ENCODE measurements at regions not wholly inside any gene's neighbourhood (a gene's known extent, or its start where the extent isn't known, plus 50 kb on each side); places are given as distances from the start of the nearest gene placed in this dataset.

- TF ChIP-seq GLIS3 (CRISPR knock-in tag; IDR thresholded peaks at IDR 0.05) (no peak), ZNF70 (CRISPR knock-in tag; IDR thresholded peaks at IDR 0.05) (no peak), ESRRG (CRISPR knock-in tag; IDR thresholded peaks at IDR 0.05) (no peak), ZFP3 (CRISPR knock-in tag; IDR thresholded peaks at IDR 0.05) (no peak), PATZ1 (CRISPR knock-in tag; IDR thresholded peaks at IDR 0.05; ENCODE audit: borderline replicate concordance) (no peak), ZNF8 (CRISPR knock-in tag; IDR thresholded peaks at IDR 0.05) (no peak), BACH2 (CRISPR knock-in tag; IDR thresholded peaks at IDR 0.05; ENCODE audit: borderline replicate concordance) (no peak), TOX (CRISPR knock-in tag; IDR thresholded peaks at IDR 0.05; ENCODE audit: borderline replicate concordance) (no peak), CSRNP3 (CRISPR knock-in tag; IDR thresholded peaks at IDR 0.05) (no peak), OSR1 (CRISPR knock-in tag; IDR thresholded peaks at IDR 0.05) (no peak), PPARA (CRISPR knock-in tag; IDR thresholded peaks at IDR 0.05; ENCODE audit: borderline replicate concordance) (no peak)
These were observed 89.3 kb upstream of the TEX51 start for GRCh38 chr2:126809340-126809739.

GRCh38 chr2:126810001-126810400 is 88.7 kb upstream of the TEX51 start:
- no peak for ATAC-seq
- no peak for TF ChIP-seq ZFP3 (CRISPR knock-in tag; IDR thresholded peaks at IDR 0.05)
- TF ChIP-seq SNAI2 (CRISPR knock-in tag; IDR thresholded peaks at IDR 0.05): no peak
- no peak for TF ChIP-seq POU6F1 (CRISPR knock-in tag; IDR thresholded peaks at IDR 0.05; ENCODE audit: borderline replicate concordance, low read depth)
- no peak for TF ChIP-seq TSHZ2 (CRISPR knock-in tag; IDR thresholded peaks at IDR 0.05)
- no peak for TF ChIP-seq CSDC2 (CRISPR knock-in tag; IDR thresholded peaks at IDR 0.05)
- TF ChIP-seq TOX (CRISPR knock-in tag; IDR thresholded peaks at IDR 0.05; ENCODE audit: borderline replicate concordance): no peak
- no peak for TF ChIP-seq RARB (CRISPR knock-in tag; IDR thresholded peaks at IDR 0.05)
- no peak for TF ChIP-seq PATZ1 (CRISPR knock-in tag; IDR thresholded peaks at IDR 0.05; ENCODE audit: borderline replicate concordance)
- no peak for TF ChIP-seq CSRNP3 (CRISPR knock-in tag; IDR thresholded peaks at IDR 0.05)
- no peak for TF ChIP-seq CREB5 (CRISPR knock-in tag; IDR thresholded peaks at IDR 0.05; ENCODE audit: low read depth)
- no peak for TF ChIP-seq BACH2 (CRISPR knock-in tag; IDR thresholded peaks at IDR 0.05; ENCODE audit: borderline replicate concordance)
- TF ChIP-seq ZNF70 (CRISPR knock-in tag; IDR thresholded peaks at IDR 0.05): no peak
- no peak for TF ChIP-seq ZNF8 (CRISPR knock-in tag; IDR thresholded peaks at IDR 0.05)
- no peak for TF ChIP-seq OSR1 (CRISPR knock-in tag; IDR thresholded peaks at IDR 0.05)
- no peak for TF ChIP-seq ZNF565 (CRISPR knock-in tag; conservative IDR thresholded peaks at IDR 0.05; ENCODE audit: low read depth)
- no peak for TF ChIP-seq GLIS3 (CRISPR knock-in tag; IDR thresholded peaks at IDR 0.05)

More at GRCh38 chr2:126809340-126809739, 89.3 kb upstream of the TEX51 start:
- no peak for ATAC-seq
